Thoracic aorta (tissue), 2 donors: ENCODE measurements at regions not wholly inside any gene's neighbourhood (a gene's known extent, or its start where the extent isn't known, plus 50 kb on each side); places are given as distances from the start of the nearest gene placed in this dataset.

Source experiments
- ATAC-seq: fragments of 150-250 bp; one replicate; pipeline ENCODE4 v1.8.0; 2017; ENCODE audit warnings: low read depth; ENCODE audit not compliant: insufficient number of reproducible peaks, low FRiP score
- DNase-seq: peaks from one replicate; pipeline ENCODE4 v3.0.0-alpha.2; 2020; ENCODE audit warnings: low spot score
- H3K27ac ChIP-seq, 2 donors: fragments of 200-600 bp; sonication (generic); 1 replicate in 1 of 2; 2 replicates in 1 of 2; pipeline ENCODE4 v1.5.1; 2016; ENCODE audit warnings: mild to moderate bottlenecking in 2 of 2, moderate library complexity in 2 of 2
- H3K27me3 ChIP-seq: fragments of 200-600 bp; sonication (generic); replicated peaks from 2 replicates; pipeline ENCODE4 v1.6.0; 2016; ENCODE audit warnings: mild to moderate bottlenecking; ENCODE audit not compliant: insufficient read depth
- H3K36me3 ChIP-seq: fragments of 200-600 bp; sonication (generic); one replicate; pipeline ENCODE4 v1.5.1; 2016
- H3K4me1 ChIP-seq, 2 donors: fragments of 200-600 bp; sonication (generic); 1 replicate in 1 of 2; 2 replicates in 1 of 2; pipeline versions ENCODE4 v1.5.1 to v1.6.0; 2016; ENCODE audit warnings: low read depth in 2 of 2, mild to moderate bottlenecking in 1 of 2; ENCODE audit not compliant: control insufficient read depth in 1 of 2
- H3K4me3 ChIP-seq: fragments of 200-600 bp; sonication (generic); 2 replicates; pipeline ENCODE4 v1.5.1; 2016; ENCODE audit warnings: mild to moderate bottlenecking
- H3K9me3 ChIP-seq: fragments of 200-600 bp; sonication (generic); 2 replicates; pipeline ENCODE4 v1.5.1; 2016
- CTCF ChIP-seq: fragments of 200-600 bp; sonication (generic); IDR thresholded peaks from one replicate; pipeline ENCODE4 v1.5.1; 2019; ENCODE audit warnings: antibody characterized with exemption

GRCh38 chr9:8025551-8025950 lies 226.0 kb upstream of the DMAC1 start:
- Histone ChIP-seq H3K36me3 (no peaks in the 10 kb centered on the region), H3K27ac (no peak overlapping the region), H3K4me1 (peaks cover 0 to 3% of the 10 kb centered on the region in 2 donors), H3K27me3 (no peaks in the 10 kb centered on the region), H3K9me3 (no peaks in the 10 kb centered on the region), H3K4me3 (no peak overlapping the region)
- DNase-seq (no peak), ATAC-seq (no peak)
- TF ChIP-seq CTCF = no peak

GRCh38 chr9:8020186-8020585 lies 220.6 kb upstream of the DMAC1 start:
- no peak overlapping the region for H3K4me3 ChIP-seq
- H3K27me3 ChIP-seq = no peaks in the 10 kb centered on the region
- ATAC-seq = no peak

GRCh38 chr9:8019636-8020035 lies 220.1 kb upstream of the DMAC1 start:
- Histone ChIP-seq H3K4me3 (no peak overlapping the region), H3K36me3 (no peaks in the 10 kb centered on the region), H3K27me3 (no peaks in the 10 kb centered on the region), H3K4me1 (no peaks in the 10 kb centered on the region), H3K9me3 (no peaks in the 10 kb centered on the region), H3K27ac (no peak overlapping the region)
- ATAC-seq (no peak), DNase-seq (no peak)
- TF ChIP-seq CTCF = no peak

More at GRCh38 chr9:8020186-8020585, 220.6 kb upstream of the DMAC1 start:
- Histone ChIP-seq H3K36me3 (no peaks in the 10 kb centered on the region), H3K27ac (no peak overlapping the region), H3K4me1 (no peaks in the 10 kb centered on the region), H3K9me3 (no peaks in the 10 kb centered on the region)
- no peak for TF ChIP-seq CTCF
- DNase-seq = no peak

- Histone ChIP-seq H3K9me3 (no peaks in the 10 kb centered on the region), H3K27me3 (no peaks in the 10 kb centered on the region), H3K4me1 (no peaks in the 10 kb centered on the region), H3K27ac (no peak overlapping the region), H3K36me3 (no peaks in the 10 kb centered on the region), H3K4me3 (no peak overlapping the region)
- ATAC-seq = no peak
- DNase-seq = no peak
- TF ChIP-seq CTCF = no peak
Measured at GRCh38 chr9:8014997-8015682, 215.6 kb upstream of the DMAC1 start.

- ATAC-seq (no peak), DNase-seq (no peak)
- Histone ChIP-seq H3K36me3 (no peaks in the 10 kb centered on the region), H3K4me3 (no peak overlapping the region), H3K4me1 (no peaks in the 10 kb centered on the region), H3K9me3 (no peaks in the 10 kb centered on the region), H3K27ac (no peak overlapping the region), H3K27me3 (no peaks in the 10 kb centered on the region)
- no peak for TF ChIP-seq CTCF
Measured at GRCh38 chr9:8012986-8013385, 213.4 kb upstream of the DMAC1 start.
